GM23338 (cell line): ENCODE measurements at regions not wholly inside any gene's neighbourhood (a gene's known extent, or its start where the extent isn't known, plus 50 kb on each side); places are given as distances from the start of the nearest gene placed in this dataset.

Experiments used
- ATAC-seq: fragments of 200-7000 bp; cut with Tn5 transposase; 3 replicates; pipeline ENCODE4 v1.9.1; 2020
- DNase-seq: peaks from one replicate; pipeline ENCODE4 v3.0.0-alpha.2; 2015; ENCODE audit warnings: low spot score
- H2AFZ ChIP-seq: fragments of 200-600 bp; sonication (generic); 2 replicates; pipeline ENCODE4 v1.8.0; 2016; ENCODE audit warnings: antibody characterized with exemption, mild to moderate bottlenecking, moderate library complexity
- H3F3A ChIP-seq: fragments of 200-600 bp; sonication (generic); replicated peaks from 2 replicates; pipeline ENCODE4 v1.8.0; 2017; ENCODE audit warnings: antibody characterized with exemption, mixed run types, low read depth
- H3K27ac ChIP-seq: fragments of 200-600 bp; sonication (generic); 2 replicates; pipeline ENCODE4 v1.6.1; 2016; ENCODE audit warnings: low read depth
- H3K27me3 ChIP-seq: fragments of 200-600 bp; sonication (generic); 2 replicates; pipeline ENCODE4 v1.8.0; 2016; ENCODE audit warnings: mild to moderate bottlenecking, mixed run types, moderate library complexity; ENCODE audit not compliant: insufficient read depth
- H3K36me3 ChIP-seq: fragments of 200-600 bp; sonication (generic); 2 replicates; pipeline ENCODE4 v1.8.0; 2016; ENCODE audit warnings: mild to moderate bottlenecking; ENCODE audit not compliant: insufficient read depth
- H3K4me1 ChIP-seq: fragments of 200-600 bp; sonication (generic); 2 replicates; pipeline ENCODE4 v1.8.0; 2016; ENCODE audit warnings: mild to moderate bottlenecking, moderate library complexity; ENCODE audit not compliant: insufficient read depth
- H3K4me2 ChIP-seq: fragments of 200-600 bp; sonication (generic); 2 replicates; pipeline ENCODE4 v1.7.1; 2017; ENCODE audit warnings: mixed run types
- H3K4me3 ChIP-seq: fragments of 200-600 bp; sonication (generic); 2 replicates; pipeline ENCODE4 v1.6.1; 2016; ENCODE audit warnings: mixed run types
- H3K79me2 ChIP-seq: fragments of 200-600 bp; sonication (generic); replicated peaks from 2 replicates; pipeline ENCODE4 v1.8.0; 2017; ENCODE audit warnings: mild to moderate bottlenecking; ENCODE audit not compliant: insufficient read depth
- H3K9me2 ChIP-seq: fragments of 200-600 bp; sonication (generic); 2 replicates; pipeline ENCODE4 v1.8.0; 2017; ENCODE audit not compliant: insufficient read depth
- H4K20me1 ChIP-seq: fragments of 200-600 bp; sonication (generic); replicated peaks from 2 replicates; pipeline ENCODE4 v1.8.0; 2017; ENCODE audit warnings: mild to moderate bottlenecking; ENCODE audit not compliant: insufficient read depth
- H3K27ac Mint-ChIP-seq: 2 replicates; pipeline ENCODE4 v1.8.0; 2020; ENCODE audit warnings: inconsistent platforms, mild to moderate bottlenecking, moderate library complexity, mixed read lengths
- H3K27me3 Mint-ChIP-seq: 3 replicates; pipeline ENCODE4 v1.8.0; 2022; ENCODE audit warnings: low read depth, mild to moderate bottlenecking, moderate library complexity, mixed read lengths, inconsistent platforms; ENCODE audit not compliant: insufficient read depth, poor library complexity
- H3K36me3 Mint-ChIP-seq: 3 replicates; pipeline ENCODE4 v1.8.0; 2021; ENCODE audit warnings: low read depth, mild to moderate bottlenecking, inconsistent platforms, moderate library complexity, mixed read lengths
- H3K4me1 Mint-ChIP-seq: 3 replicates; pipeline ENCODE4 v1.8.0; 2020; ENCODE audit warnings: mild to moderate bottlenecking, inconsistent platforms, mixed read lengths
- H3K4me3 Mint-ChIP-seq: 3 replicates; pipeline ENCODE4 v1.8.0; 2021; ENCODE audit warnings: moderate library complexity, mild to moderate bottlenecking, inconsistent platforms, mixed read lengths
- H3K9me3 Mint-ChIP-seq: 3 replicates; pipeline ENCODE4 v1.8.0; 2020; ENCODE audit warnings: moderate library complexity, mild to moderate bottlenecking, inconsistent platforms, mixed read lengths
- CREB1 ChIP-seq: fragments of 250-450 bp; sonication (Bioruptor Pico); IDR thresholded peaks from 2 replicates; pipeline ENCODE4 v1.5.0; 2020; ENCODE audit warnings: low read depth, mild to moderate bottlenecking, moderate library complexity
- EZH2 ChIP-seq: fragments of 200-600 bp; sonication (generic); IDR thresholded peaks from one replicate; pipeline ENCODE4 v1.8.0; 2017; ENCODE audit warnings: antibody characterized with exemption, mild to moderate bottlenecking, low read depth; ENCODE audit not compliant: unreplicated experiment
- EZH2phosphoT487 ChIP-seq: fragments of 200-600 bp; sonication (generic); IDR thresholded peaks from one replicate; pipeline ENCODE4 v1.8.1; 2018; ENCODE audit warnings: antibody characterized with exemption; ENCODE audit not compliant: unreplicated experiment
- JUNB ChIP-seq: IDR thresholded peaks from one replicate; pipeline ENCODE4 v1.6.1; 2016; ENCODE audit warnings: antibody characterized with exemption; ENCODE audit not compliant: unreplicated experiment
- NANOG ChIP-seq: IDR thresholded peaks from 2 replicates; pipeline ENCODE4 v1.6.1; 2016; ENCODE audit warnings: antibody characterized with exemption, borderline replicate concordance
- POLR2AphosphoS5 ChIP-seq: IDR thresholded peaks from 2 replicates; pipeline ENCODE4 v1.6.1; 2016; ENCODE audit warnings: antibody characterized with exemption, low read depth
- ZNF114 ChIP-seq: fragments of 250-450 bp; sonication (Bioruptor Pico); IDR thresholded peaks from 2 replicates; pipeline ENCODE4 v1.5.0; 2020; ENCODE audit warnings: mild to moderate bottlenecking, moderate library complexity
- ZNF331 ChIP-seq: fragments of 250-450 bp; sonication (Bioruptor Pico); IDR thresholded peaks from 2 replicates; pipeline ENCODE4 v1.5.0; 2020; ENCODE audit warnings: low read depth, mild to moderate bottlenecking, moderate library complexity
- ZNF462 ChIP-seq: fragments of 250-450 bp; sonication (Bioruptor Pico); IDR thresholded peaks from 2 replicates; pipeline ENCODE4 v1.5.0; 2020; ENCODE audit warnings: mild to moderate bottlenecking, moderate library complexity
- TF ChIP-seq, protein P1 (sequence below): IDR thresholded peaks from one replicate; pipeline ENCODE4 v1.6.1; 2018; ENCODE audit warnings: antibody characterized with exemption; ENCODE audit not compliant: unreplicated experiment

DNA sequence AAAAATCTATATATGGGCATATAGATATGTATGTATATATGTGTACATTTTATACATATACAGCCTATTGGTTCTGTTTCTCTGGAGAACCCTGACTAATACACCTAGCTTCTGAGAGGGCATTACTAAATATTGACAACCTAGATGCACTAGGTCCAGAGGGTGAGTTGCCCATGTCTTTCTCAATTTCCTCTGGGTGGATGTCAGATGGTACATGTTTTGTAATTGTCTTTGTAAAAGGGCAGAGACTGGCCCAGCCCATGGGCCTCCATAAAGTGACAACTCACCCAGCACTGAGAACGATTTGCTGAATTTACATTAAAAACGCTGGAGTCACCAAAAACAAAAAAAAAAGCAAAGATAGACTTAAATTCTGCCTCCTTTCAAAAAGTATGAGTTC is 198.5 kb upstream of the FAM241A start:
- Histone ChIP-seq H3K36me3 (no peaks in the 10 kb centered on the region), H4K20me1 (no peaks in the 10 kb centered on the region), H3F3A (no peaks in the 10 kb centered on the region), H3K27me3 (no peaks in the 10 kb centered on the region), H3K9me2 (no peaks in the 10 kb centered on the region), H3K4me3 (no peak overlapping the region), H2AFZ (no peak overlapping the region), H3K79me2 (no peaks in the 10 kb centered on the region), H3K4me1 (no peaks in the 10 kb centered on the region), H3K4me2 (no peak overlapping the region), H3K27ac (no peak overlapping the region)
- H3K4me1 Mint-ChIP-seq: peaks cover 10% of the 10 kb centered on the region
- H3K36me3 Mint-ChIP-seq: no peaks in the 10 kb centered on the region
- DNase-seq (no peak), ATAC-seq (no peak)
- H3K9me3 Mint-ChIP-seq: peaks cover 9% of the 10 kb centered on the region; the same call in 1 of the 3 replicates
- H3K27ac Mint-ChIP-seq: no peak overlapping the region
- H3K27me3 Mint-ChIP-seq: no peaks in the 10 kb centered on the region
- H3K4me3 Mint-ChIP-seq: no peak overlapping the region
- no peak for TF ChIP-seq POLR2AphosphoS5
- no peak for TF ChIP-seq NANOG
- no peak for TF ChIP-seq EZH2
- TF ChIP-seq, protein P1, sequence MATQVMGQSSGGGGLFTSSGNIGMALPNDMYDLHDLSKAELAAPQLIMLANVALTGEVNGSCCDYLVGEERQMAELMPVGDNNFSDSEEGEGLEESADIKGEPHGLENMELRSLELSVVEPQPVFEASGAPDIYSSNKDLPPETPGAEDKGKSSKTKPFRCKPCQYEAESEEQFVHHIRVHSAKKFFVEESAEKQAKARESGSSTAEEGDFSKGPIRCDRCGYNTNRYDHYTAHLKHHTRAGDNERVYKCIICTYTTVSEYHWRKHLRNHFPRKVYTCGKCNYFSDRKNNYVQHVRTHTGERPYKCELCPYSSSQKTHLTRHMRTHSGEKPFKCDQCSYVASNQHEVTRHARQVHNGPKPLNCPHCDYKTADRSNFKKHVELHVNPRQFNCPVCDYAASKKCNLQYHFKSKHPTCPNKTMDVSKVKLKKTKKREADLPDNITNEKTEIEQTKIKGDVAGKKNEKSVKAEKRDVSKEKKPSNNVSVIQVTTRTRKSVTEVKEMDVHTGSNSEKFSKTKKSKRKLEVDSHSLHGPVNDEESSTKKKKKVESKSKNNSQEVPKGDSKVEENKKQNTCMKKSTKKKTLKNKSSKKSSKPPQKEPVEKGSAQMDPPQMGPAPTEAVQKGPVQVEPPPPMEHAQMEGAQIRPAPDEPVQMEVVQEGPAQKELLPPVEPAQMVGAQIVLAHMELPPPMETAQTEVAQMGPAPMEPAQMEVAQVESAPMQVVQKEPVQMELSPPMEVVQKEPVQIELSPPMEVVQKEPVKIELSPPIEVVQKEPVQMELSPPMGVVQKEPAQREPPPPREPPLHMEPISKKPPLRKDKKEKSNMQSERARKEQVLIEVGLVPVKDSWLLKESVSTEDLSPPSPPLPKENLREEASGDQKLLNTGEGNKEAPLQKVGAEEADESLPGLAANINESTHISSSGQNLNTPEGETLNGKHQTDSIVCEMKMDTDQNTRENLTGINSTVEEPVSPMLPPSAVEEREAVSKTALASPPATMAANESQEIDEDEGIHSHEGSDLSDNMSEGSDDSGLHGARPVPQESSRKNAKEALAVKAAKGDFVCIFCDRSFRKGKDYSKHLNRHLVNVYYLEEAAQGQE: no peak
- no peak for TF ChIP-seq ZNF331 (CRISPR knock-in tag)
- no peak for TF ChIP-seq JUNB
- no peak for TF ChIP-seq CREB1 (CRISPR knock-in tag)
- no peak for TF ChIP-seq EZH2phosphoT487
- no peak for TF ChIP-seq ZNF114 (CRISPR knock-in tag)
- TF ChIP-seq ZNF462 (CRISPR knock-in tag): no peak
